Motor neuron (in vitro differentiated cells): ENCODE measurements at regions not wholly inside any gene's neighbourhood (a gene's known extent, or its start where the extent isn't known, plus 50 kb on each side); places are given as distances from the start of the nearest gene placed in this dataset.
A peak's percentile ranks its signal among the peaks of the same experiment; 100 is the strongest.

Experiments
- ATAC-seq, 8 experiments: fragments of 200-7000 bp; cut with Tn5 transposase; replicated peaks in 6 of 8; 2 replicates each; pipeline ENCODE4 v1.8.0; 2021; ENCODE audit warnings: mild to moderate bottlenecking in 8 of 8, moderate library complexity in 8 of 8
- H3K27ac ChIP-seq, 2 donors: fragments of 250-450 bp; sonication (Bioruptor Pico); 2 replicates each; pipeline ENCODE4 v1.9.0; 2021; ENCODE audit warnings: antibody characterized with exemption in 2 of 2, mild to moderate bottlenecking in 2 of 2, moderate library complexity in 1 of 2
- H3K4me1 ChIP-seq, 2 donors: fragments of 250-450 bp; sonication (Bioruptor Pico); replicated peaks in 1 of 2; 2 replicates each; pipeline ENCODE4 v1.6.1; 2021; ENCODE audit warnings: antibody characterized with exemption in 2 of 2, mild to moderate bottlenecking in 2 of 2, moderate library complexity in 1 of 2
- H3K4me3 ChIP-seq, 5 donors: fragments of 250-450 bp; sonication (Bioruptor Pico); 2 replicates each; pipeline ENCODE4 v1.9.0; 2021; ENCODE audit warnings: antibody characterized with exemption in 5 of 5, mild to moderate bottlenecking in 5 of 5, moderate library complexity in 4 of 5
- WGBS, 10 experiments: fragments of 450-650 bp; shearing (Covaris generic); methylation state at CpG; one replicate each; pipeline ENCODE4 v1.0.0; 2022; 5-methylcytosine and 5-hydroxymethylcytosine counted together
- in situ Hi-C, 9 experiments: fragments of 400-800 bp; cut with MboI; loops; one replicate each; pipeline ENCODE4 v1.15.0; 2021; ENCODE audit warnings: low sequenced_read_pairs in 9 of 9, low pct_unique_long_range_greater_than_20kb in 2 of 9; ENCODE audit not compliant: unreplicated experiment in 9 of 9

GRCh38 chr13:53907891-53908290 lies 879.3 kb downstream of the OLFM4 start:
- in situ Hi-C loops: no loop called here
- Histone ChIP-seq H3K4me3 (no peak overlapping the region), H3K4me1 (no peaks in the 10 kb centered on the region), H3K27ac (no peak overlapping the region)
- no peak for ATAC-seq
- WGBS, 10 experiments: 0 to 100% (median 66%) methylated on average over 1 to 2 of the region's 2 CpGs; no CpG with 5 or more reads in 1 of the 10 experiments

GRCh38 chr13:53920916-53921315 lies 892.3 kb downstream of the OLFM4 start:
- Histone ChIP-seq H3K4me1 (no peaks in the 10 kb centered on the region), H3K4me3 (no peak overlapping the region), H3K27ac (no peak overlapping the region)
- in situ Hi-C loops: no loop called here
- peak in 1 of 8 experiments; percentile 30 for ATAC-seq
- WGBS, 10 experiments: 17 to 100% (median 82%) methylated on average over 1 to 8 of the region's 10 CpGs; no CpG with 5 or more reads in 5 of the 10 experiments

GRCh38 chr13:53921473-53921872 lies 892.9 kb downstream of the OLFM4 start:
- ATAC-seq: no peak
- in situ Hi-C loops: no loop called here
- Histone ChIP-seq H3K27ac (no peak overlapping the region), H3K4me3 (no peak overlapping the region), H3K4me1 (no peaks in the 10 kb centered on the region)
- 34 to 100% (median 98%) methylated on average over 1 to 6 of the region's 13 CpGs; no CpG with 5 or more reads in 6 of the 10 experiments for WGBS, 10 experiments

DNA sequence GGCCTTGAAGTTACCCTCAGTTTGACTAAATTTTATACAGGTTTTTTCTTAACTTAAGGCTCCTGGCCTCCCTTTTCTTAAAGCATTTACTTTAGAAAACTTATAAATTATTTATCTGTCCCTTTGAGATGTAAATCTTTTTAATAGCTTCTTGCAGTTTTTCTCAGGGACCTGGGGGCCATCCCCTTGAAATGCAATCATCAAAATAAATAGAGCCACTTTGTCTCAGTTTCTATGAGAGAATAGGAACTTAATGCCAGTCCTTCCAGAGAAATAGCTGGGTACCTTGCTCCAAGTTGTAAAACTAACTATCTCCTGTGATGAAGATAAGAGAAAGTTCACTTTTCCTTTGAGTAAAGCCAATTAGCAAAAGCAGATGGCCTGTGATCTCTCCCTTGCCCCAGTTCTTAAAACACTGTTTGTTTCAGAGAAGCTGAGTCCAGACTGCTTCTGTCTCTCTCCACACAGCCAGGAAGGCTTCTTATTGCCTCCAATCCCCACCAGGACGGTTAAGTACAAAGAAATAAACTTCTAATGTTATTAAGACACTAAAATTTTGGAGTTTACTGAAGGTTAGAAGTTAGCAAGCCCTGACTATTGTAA lies 913.1 kb downstream of the OLFM4 start:
- H3K4me3 ChIP-seq: no peak overlapping the region
- no peak overlapping the region for H3K27ac ChIP-seq
- in situ Hi-C loops: no loop called here
- H3K4me1 ChIP-seq: peaks cover 0 to 4% of the 10 kb centered on the region in 2 donors
- ATAC-seq: no peak
- WGBS, 10 experiments: 0 to 56% (median 17%) methylated on average over 1 of the region's 1 CpG; no CpG with 5 or more reads in 4 of the 10 experiments

DNA sequence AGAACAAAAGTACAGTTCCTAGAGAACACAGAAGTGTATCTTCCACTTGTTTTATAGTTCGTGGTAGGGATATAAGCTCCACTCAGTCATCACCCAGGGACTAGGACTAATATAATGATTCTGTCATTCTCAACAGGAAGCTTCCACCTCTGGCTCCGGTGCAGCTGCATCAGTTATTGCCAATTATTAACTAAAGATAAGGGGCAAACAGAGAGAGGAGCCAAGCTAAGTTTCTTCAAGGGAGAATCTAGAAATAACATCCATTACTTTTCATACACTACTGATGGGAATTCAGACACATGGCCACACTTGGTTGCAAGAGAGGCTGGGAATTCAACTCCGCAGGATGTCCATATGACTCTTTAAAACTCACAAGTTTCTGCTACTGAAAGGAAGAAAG lies 917.9 kb downstream of the OLFM4 start:
- in situ Hi-C loops: no loop called here
- peaks cover 0 to 2% of the 10 kb centered on the region in 2 donors for H3K4me1 ChIP-seq
- ATAC-seq: no peak
- H3K27ac ChIP-seq: no peak overlapping the region
- no peak overlapping the region for H3K4me3 ChIP-seq
- 0 to 86% (median 38%) methylated on average over 1 to 2 of the region's 3 CpGs; no CpG with 5 or more reads in 1 of the 10 experiments for WGBS, 10 experiments

DNA sequence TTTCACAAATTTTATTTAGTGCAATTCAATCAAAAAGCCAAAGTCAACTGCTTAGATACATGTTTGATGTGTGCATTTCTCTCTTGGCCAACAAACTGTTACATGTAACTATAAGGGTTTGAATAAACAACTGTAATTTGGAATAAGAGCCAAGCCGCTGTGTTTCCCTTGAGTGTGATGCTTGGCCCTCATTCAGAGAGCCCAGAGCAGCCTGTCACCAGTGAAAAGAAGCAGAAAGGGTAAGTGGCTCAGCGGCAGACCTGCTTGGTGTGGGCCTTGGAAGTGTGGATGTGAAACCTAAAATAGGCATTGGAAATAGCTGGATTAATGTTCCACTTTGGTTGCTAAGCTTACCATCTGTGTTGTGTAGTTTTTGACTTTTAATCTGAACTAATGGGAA lies 924.6 kb downstream of the OLFM4 start:
- Histone ChIP-seq H3K4me3 (no peak overlapping the region), H3K27ac (no peak overlapping the region), H3K4me1 (no peaks in the 10 kb centered on the region)
- WGBS, 10 experiments: 0 to 86% (median 52%) methylated on average over 1 to 2 of the region's 2 CpGs; no CpG with 5 or more reads in 2 of the 10 experiments
- in situ Hi-C loops: no loop called here
- no peak for ATAC-seq
